NT2/D1 (cell line): ENCODE measurements at regions not wholly inside any gene's neighbourhood (a gene's known extent, or its start where the extent isn't known, plus 50 kb on each side); places are given as distances from the start of the nearest gene placed in this dataset.

Experiments
- DNase-seq: peaks from one replicate; pipeline ENCODE4 v3.0.0-alpha.2; 2011; ENCODE audit warnings: low read depth, low spot score
- H3K27me3 ChIP-seq: 2 replicates; pipeline ENCODE4 v1.6.0; 2011; ENCODE audit warnings: mild to moderate bottlenecking; ENCODE audit not compliant: insufficient read length, insufficient read depth
- H3K36me3 ChIP-seq: 2 replicates; pipeline ENCODE4 v1.6.1; 2011; ENCODE audit warnings: mild to moderate bottlenecking, low read length, mixed read lengths; ENCODE audit not compliant: insufficient read depth, insufficient read length
- H3K4me1 ChIP-seq: 2 replicates; pipeline ENCODE4 v1.5.1; 2011; ENCODE audit not compliant: insufficient read depth, insufficient read length
- H3K4me3 ChIP-seq: 2 replicates; pipeline ENCODE4 v1.5.1; 2011; ENCODE audit warnings: low read depth; ENCODE audit not compliant: insufficient read length
- H3K9ac ChIP-seq: 2 replicates; pipeline ENCODE4 v1.6.0; 2011; ENCODE audit warnings: low read depth; ENCODE audit not compliant: insufficient read length
- H3K9me3 ChIP-seq: 2 replicates; pipeline ENCODE4 v1.5.1; 2011; ENCODE audit warnings: mild to moderate bottlenecking, low read length; ENCODE audit not compliant: insufficient read depth
- SUZ12 ChIP-seq: IDR thresholded peaks from 2 replicates; pipeline ENCODE4 v1.6.1; 2011; ENCODE audit not compliant: insufficient read length, insufficient read depth; ENCODE audit errors: extremely low read depth
- YY1 ChIP-seq: IDR thresholded peaks from 2 replicates; pipeline ENCODE4 v1.6.1; 2011; ENCODE audit not compliant: insufficient read length, insufficient read depth
- ZNF274 ChIP-seq: IDR thresholded peaks from 2 replicates; pipeline ENCODE4 v1.6.1; 2011; ENCODE audit warnings: mild to moderate bottlenecking, low read depth, low read length

DNA sequence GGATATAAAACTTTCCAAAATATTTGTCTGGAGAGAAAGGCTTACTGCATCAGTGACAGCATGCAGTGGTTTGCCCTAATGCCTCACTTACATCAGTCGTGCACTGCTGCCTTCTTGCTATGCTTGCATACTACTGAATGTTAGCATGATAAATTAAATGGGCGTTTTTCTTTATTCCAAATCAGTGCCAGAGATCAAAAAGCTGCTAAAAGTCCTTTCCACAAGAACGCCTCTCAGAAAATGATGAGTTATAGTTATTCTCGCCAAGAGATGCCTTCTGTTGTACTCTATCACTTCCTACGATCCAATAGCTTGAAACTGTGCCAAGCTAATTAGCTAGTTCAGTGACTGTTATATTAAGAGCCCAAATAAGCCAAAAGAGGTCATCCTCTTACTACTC lies 345.8 kb upstream of the ROBO2 start:
- H3K36me3 ChIP-seq: no peaks in the 10 kb centered on the region
- no peaks in the 10 kb centered on the region for H3K27me3 ChIP-seq
- no peak for DNase-seq
- TF ChIP-seq YY1: no peak
- H3K4me3 ChIP-seq: no peak overlapping the region
- H3K9ac ChIP-seq: no peak overlapping the region
- no peaks in the 10 kb centered on the region for H3K9me3 ChIP-seq
- H3K4me1 ChIP-seq: no peaks in the 10 kb centered on the region

DNA sequence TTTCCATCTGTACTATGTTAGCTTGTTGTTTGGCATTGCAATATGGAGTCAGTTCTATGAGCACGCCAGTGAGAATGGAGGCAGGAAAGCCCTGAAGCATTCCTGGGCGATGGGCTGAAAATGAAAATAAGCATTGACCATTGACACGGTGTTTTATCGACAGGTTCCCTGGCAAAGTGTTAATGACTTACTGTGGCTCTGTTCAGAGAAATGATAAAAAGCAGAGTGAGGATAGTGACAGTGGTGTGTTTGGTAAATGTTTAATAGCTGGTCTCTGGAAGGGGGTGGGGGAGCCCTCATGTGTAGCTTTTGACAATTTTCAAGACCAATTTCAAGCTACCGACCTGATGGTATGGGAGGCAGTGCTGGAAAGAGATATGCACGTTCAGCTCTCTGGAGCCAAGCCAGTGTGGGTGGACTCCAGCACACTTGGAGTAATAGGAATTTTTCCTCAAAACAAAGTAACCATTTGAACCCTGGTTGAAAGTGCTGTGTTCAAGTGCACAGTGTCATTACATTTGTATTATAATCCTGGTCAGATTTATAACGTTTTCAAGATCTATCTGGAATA lies 341.7 kb upstream of the ROBO2 start:
- DNase-seq: no peak
- no peaks in the 10 kb centered on the region for H3K27me3 ChIP-seq
- H3K4me1 ChIP-seq: no peaks in the 10 kb centered on the region
- TF ChIP-seq YY1 (no peak), ZNF274 (no peak), SUZ12 (no peak)
- H3K36me3 ChIP-seq: no peaks in the 10 kb centered on the region
- no peak overlapping the region for H3K9ac ChIP-seq
- no peak overlapping the region for H3K4me3 ChIP-seq
- no peaks in the 10 kb centered on the region for H3K9me3 ChIP-seq

DNA sequence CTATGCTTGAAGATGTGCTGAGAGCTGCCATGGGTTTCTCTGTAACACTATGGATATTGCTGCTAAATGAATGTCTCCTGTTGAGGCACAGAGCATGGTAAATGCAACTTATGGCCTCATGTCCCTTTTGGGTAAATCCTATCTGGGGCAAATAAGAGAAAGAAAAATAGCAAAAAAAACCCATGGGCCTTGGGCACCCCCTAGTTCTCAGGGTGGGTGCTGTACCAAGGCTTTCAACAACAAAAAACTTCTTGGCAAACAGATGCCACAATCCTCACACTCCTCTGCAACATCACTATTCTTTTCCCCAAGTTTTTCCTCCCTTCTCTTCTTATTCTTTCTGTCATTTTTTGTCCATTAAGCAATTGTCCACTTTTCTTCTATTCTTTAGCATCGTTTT lies 340.1 kb upstream of the ROBO2 start:
- TF ChIP-seq ZNF274 (no peak), SUZ12 (no peak), YY1 (no peak)
- no peak overlapping the region for H3K9ac ChIP-seq
- no peak overlapping the region for H3K4me3 ChIP-seq
- H3K9me3 ChIP-seq: no peaks in the 10 kb centered on the region
- H3K4me1 ChIP-seq: no peaks in the 10 kb centered on the region
- H3K36me3 ChIP-seq: no peaks in the 10 kb centered on the region
- DNase-seq: no peak
- H3K27me3 ChIP-seq: no peaks in the 10 kb centered on the region

DNA sequence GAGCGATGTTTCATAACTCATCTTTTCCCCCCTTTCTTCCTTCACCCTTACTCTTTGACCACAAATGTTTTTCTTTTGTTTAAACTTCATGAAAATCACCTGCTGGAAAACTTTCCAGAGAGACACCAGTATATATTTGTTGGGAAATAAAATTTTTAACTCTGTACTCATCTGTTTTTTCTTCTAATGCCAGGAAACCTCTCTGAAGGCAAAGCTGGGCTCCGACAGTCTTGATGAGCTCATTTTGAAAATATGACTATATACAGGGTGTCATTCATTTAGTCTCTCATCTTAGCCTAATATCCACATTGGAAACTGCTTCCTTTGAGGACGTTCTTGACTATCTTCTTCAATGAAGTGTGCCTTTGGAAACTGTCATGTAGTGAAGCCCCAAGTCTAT lies 339.6 kb upstream of the ROBO2 start:
- Histone ChIP-seq H3K36me3 (no peaks in the 10 kb centered on the region), H3K27me3 (no peaks in the 10 kb centered on the region), H3K4me3 (no peak overlapping the region), H3K9me3 (no peaks in the 10 kb centered on the region), H3K4me1 (no peaks in the 10 kb centered on the region), H3K9ac (no peak overlapping the region)
- TF ChIP-seq YY1 (no peak), ZNF274 (no peak), SUZ12 (no peak)
- no peak for DNase-seq

DNA sequence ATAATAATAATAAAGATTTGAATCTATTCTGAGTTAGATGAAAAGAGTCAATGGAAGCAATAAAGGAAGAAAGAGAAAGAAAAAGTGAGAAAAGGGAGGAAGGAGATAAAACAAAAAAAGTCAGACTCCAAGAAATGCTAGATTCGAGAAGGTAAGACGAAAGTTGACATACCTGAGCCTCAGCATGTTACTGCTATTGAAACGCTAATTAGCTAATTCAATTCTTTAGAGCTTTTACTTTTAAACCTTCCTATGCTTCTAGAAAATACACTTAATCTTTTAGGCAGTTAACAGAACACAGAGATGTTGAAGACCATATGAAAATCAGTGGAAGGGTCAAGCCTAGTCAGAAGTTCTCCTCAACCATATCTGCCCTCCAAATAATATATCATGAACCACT lies 337.2 kb upstream of the ROBO2 start:
- no peaks in the 10 kb centered on the region for H3K27me3 ChIP-seq

DNA sequence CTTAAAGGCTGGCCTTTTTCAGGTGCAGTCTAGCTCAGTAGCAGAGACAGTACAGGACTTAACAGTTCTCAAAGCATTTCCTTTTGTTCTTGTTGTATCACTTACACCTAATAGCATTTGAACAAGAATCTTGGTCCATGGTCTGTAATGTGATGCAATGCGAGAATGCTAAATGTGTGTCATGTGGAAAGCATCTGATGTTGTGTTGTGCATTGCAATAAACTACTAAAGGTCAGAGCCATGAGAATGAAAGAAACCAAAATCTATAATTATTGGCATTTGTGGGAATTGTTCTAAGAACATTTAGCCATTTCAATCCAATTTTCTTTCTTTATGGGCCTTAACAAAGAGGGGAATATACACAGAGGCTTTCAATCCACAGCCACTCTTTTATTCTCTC lies 324.5 kb upstream of the ROBO2 start:
- no peak overlapping the region for H3K4me3 ChIP-seq
- no peaks in the 10 kb centered on the region for H3K4me1 ChIP-seq
- no peaks in the 10 kb centered on the region for H3K36me3 ChIP-seq
- TF ChIP-seq YY1: no peak
- TF ChIP-seq ZNF274: no peak
- no peak for TF ChIP-seq SUZ12
- no peak overlapping the region for H3K9ac ChIP-seq
- no peaks in the 10 kb centered on the region for H3K9me3 ChIP-seq
- DNase-seq: no peak
- H3K27me3 ChIP-seq: no peaks in the 10 kb centered on the region

More for the DNA sequence above, 337.2 kb upstream of the ROBO2 start:
- no peak for TF ChIP-seq YY1
- TF ChIP-seq SUZ12: no peak
- no peak for TF ChIP-seq ZNF274
- Histone ChIP-seq H3K4me1 (no peaks in the 10 kb centered on the region), H3K9me3 (no peaks in the 10 kb centered on the region), H3K4me3 (no peak overlapping the region), H3K36me3 (no peaks in the 10 kb centered on the region), H3K9ac (no peak overlapping the region)
- no peak for DNase-seq

DNA sequence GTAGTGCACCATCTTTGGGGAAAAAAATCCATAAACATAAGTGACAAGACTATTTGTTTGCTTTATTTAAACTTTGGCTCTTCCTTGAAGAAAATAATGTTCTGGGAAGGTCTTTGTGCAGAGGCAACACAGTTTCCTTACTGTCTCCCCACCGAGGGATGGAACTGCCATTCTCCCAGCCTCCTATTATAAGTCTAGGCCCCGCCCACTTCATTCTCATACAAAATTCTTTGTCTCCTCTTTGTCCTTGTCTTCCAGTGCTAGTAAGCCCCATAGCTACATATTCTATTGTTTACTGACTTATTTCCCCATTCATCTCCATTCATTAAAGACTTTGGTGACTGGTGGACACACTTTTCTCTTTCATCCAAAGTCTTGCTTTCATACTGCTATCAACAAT lies 316.5 kb upstream of the ROBO2 start:
- no peak for DNase-seq
- TF ChIP-seq SUZ12: no peak
- H3K36me3 ChIP-seq: no peaks in the 10 kb centered on the region
- H3K9me3 ChIP-seq: no peaks in the 10 kb centered on the region
- H3K4me3 ChIP-seq: no peak overlapping the region
- H3K4me1 ChIP-seq: no peaks in the 10 kb centered on the region
- H3K9ac ChIP-seq: no peak overlapping the region
- no peaks in the 10 kb centered on the region for H3K27me3 ChIP-seq

DNA sequence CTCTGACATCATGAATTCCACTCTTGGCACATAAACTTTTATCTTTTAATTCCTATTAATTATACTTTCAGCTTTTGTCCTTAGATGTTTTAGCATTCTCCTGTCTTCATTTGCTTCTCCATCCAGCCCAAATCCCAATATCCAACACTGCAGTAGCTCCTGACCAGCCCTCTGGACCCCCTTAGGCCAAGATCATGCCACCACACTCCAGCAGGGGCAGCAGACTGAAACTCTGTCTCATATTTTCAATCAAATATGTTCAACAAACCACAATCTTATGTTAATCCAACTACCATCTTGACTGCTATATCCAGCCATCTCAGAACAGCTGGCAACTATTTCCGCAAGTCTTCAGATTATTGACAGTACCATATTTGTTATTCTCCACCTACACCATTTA lies 315.8 kb upstream of the ROBO2 start:
- Histone ChIP-seq H3K36me3 (no peaks in the 10 kb centered on the region), H3K4me1 (no peaks in the 10 kb centered on the region), H3K27me3 (no peaks in the 10 kb centered on the region), H3K4me3 (no peak overlapping the region), H3K9me3 (no peaks in the 10 kb centered on the region), H3K9ac (no peak overlapping the region)
- TF ChIP-seq SUZ12 (no peak), YY1 (no peak), ZNF274 (no peak)
- DNase-seq: no peak
